ENCODE measurements at regions not wholly inside any gene's neighbourhood (a gene's known extent, or its start where the extent isn't known, plus 50 kb on each side); places are given as distances from the start of the nearest gene placed in this dataset.
"Not testable (repeated sequence)": the region's sequence is repeated elsewhere in the genome, so short reads cannot be mapped to it uniquely, and the experiment has no call there.

GRCh38 chr22:25449781-25450317, 114.6 kb upstream of the GRK3 start:
- no peak for DNase-seq (ENCODE audit: extremely low read depth in 1 of 2, low read depth in 1 of 2)

- no peak for DNase-seq (ENCODE audit: extremely low read depth in 1 of 2, low read depth in 1 of 2)
Measured at GRCh38 chr22:25451480-25452114, 112.9 kb upstream of the GRK3 start.

DNA sequence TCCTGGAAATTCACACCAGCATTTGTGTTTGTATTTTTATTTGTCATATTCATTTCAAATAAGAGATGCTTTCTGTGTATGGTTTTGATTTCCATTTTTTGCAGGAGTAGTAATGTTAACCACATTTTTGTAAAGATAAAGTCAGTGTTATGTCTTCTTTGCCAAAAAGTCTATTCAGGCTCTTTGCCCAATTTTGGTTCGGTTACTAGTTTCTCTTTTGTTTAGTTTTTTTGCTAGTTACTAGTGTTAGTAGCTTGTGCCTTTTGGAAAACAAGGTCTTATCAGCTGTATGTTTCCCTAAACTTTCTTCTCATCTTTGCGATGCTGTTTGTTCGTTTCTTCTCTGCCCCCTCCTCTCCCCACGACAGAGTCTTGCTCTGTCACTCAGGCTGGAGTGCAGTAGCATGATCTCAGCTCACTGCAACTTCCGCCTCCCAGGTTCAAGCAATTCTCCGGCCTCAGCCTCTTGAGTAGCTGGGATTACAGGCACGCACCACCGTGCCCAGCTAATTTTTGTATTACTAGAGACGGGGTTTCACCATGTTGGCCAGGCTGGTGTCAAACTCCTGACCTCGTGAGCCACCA, 112.3 kb upstream of the GRK3 start:
- DNase-seq (ENCODE audit: extremely low read depth in 1 of 2, low read depth in 1 of 2), result no peak

DNA sequence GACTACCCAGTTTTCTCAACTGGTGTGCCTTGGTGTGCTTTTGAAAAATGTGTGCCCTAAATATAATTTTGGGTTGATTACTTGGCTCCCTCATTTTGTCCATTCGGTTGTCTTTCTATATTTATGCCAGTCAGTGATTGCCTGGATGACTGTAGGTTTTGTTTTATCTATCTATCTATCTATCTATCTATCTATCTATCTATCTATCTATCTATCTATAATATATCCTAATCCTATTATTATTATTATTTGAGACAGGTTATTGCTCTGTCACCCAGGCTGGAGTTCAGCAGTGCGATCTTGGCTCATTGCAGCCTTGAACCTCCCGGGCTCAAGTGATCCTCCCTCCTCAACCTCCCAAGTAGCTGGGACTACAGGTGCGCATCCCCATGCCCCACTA, 111.4 kb upstream of the GRK3 start:
- DNase-seq (ENCODE audit: extremely low read depth in 1 of 2, low read depth in 1 of 2), result no peak

DNA sequence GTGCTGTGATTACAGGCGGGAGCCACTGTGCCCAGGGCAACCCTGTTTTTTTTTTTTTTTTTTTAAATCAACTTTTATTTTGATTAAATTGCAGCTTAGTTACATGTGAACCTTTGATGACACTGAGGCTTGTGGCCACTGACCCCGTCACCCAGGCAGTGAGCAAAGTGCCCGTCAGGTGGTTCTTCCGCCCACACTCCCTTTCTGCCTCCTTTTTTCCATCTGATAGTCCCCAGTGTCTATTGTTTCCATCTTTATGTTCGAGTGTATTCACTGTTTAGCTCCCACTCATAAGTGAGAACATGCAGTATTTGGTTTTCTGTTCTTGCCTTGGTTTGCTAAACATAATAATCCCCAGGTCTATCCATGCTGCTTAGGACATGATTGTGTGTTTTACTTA, 110.9 kb upstream of the GRK3 start:
- peak in 1 of 2 donors; percentile 45 for DNase-seq (ENCODE audit: extremely low read depth in 1 of 2, low read depth in 1 of 2)

GRCh38 chr22:25456300-25457043, 108.0 kb upstream of the GRK3 start:
- not testable (repeated sequence) for DNase-seq (ENCODE audit: extremely low read depth in 1 of 2, low read depth in 1 of 2)

- not testable (repeated sequence) for DNase-seq (ENCODE audit: extremely low read depth in 1 of 2, low read depth in 1 of 2)
Measured at GRCh38 chr22:25458631-25459030, 105.8 kb upstream of the GRK3 start.

DNA sequence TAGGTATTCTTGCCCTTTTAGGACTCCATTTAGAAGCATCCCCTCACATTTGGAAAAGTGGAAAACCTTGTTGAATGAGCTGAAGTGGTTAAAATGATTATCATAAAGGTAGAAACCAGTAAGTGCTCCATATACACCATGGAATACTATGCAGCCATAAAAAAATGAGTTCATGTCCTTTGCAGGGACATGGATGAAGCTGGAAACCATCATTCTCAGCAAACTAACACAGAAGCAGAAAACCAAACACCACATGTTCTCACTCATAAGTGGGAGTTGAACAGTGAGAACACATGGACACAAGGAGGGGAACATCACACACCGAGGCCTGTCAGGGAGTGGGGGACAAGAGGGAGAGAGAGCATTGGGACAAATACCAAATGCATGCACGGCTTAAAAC, 103.8 kb upstream of the GRK3 start:
- DNase-seq (ENCODE audit: extremely low read depth in 1 of 2, low read depth in 1 of 2), result not testable (repeated sequence)

DNA sequence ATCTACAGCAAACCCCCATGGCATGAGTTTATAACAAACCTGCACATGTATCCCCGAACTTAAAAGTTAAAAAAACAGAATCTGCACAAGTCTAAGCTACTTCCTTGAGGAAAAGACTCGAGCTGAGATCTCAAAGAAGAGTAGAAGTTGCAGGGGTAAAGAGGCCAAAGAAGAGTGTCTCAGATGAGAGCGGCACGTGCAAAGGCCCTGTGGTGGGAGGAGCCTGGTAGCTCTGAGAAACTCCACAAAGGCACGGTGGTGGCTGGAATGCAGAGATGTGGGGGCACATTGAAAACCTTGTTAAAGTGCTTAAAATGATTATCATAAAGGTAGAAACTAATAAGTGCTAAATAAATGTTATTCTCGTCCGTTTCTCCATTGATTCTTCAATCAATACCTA, 103.2 kb upstream of the GRK3 start:
- no peak for DNase-seq (ENCODE audit: extremely low read depth in 1 of 2, low read depth in 1 of 2)

GRCh38 chr22:25462474-25463346, 101.8 kb upstream of the GRK3 start:
- DNase-seq (ENCODE audit: extremely low read depth in 1 of 2, low read depth in 1 of 2), result peak; percentile 45 to 50

- not testable (repeated sequence) for DNase-seq (ENCODE audit: extremely low read depth in 1 of 2, low read depth in 1 of 2)
Measured at GRCh38 chr22:25463347-25463628, 101.2 kb upstream of the GRK3 start.

GRCh38 chr22:25464326-25464725, 100.1 kb upstream of the GRK3 start:
- DNase-seq (ENCODE audit: extremely low read depth in 1 of 2, low read depth in 1 of 2), result not testable (repeated sequence)

GRCh38 chr22:25465949-25466348, 98.5 kb upstream of the GRK3 start:
- DNase-seq (ENCODE audit: extremely low read depth in 1 of 2, low read depth in 1 of 2), result no peak

GRCh38 chr22:25472382-25472781, 92.1 kb upstream of the GRK3 start:
- DNase-seq (ENCODE audit: extremely low read depth in 1 of 2, low read depth in 1 of 2), result no peak

GRCh38 chr22:25475257-25476022, 89.0 kb upstream of the GRK3 start:
- DNase-seq (ENCODE audit: extremely low read depth in 1 of 2, low read depth in 1 of 2), result no peak

DNA sequence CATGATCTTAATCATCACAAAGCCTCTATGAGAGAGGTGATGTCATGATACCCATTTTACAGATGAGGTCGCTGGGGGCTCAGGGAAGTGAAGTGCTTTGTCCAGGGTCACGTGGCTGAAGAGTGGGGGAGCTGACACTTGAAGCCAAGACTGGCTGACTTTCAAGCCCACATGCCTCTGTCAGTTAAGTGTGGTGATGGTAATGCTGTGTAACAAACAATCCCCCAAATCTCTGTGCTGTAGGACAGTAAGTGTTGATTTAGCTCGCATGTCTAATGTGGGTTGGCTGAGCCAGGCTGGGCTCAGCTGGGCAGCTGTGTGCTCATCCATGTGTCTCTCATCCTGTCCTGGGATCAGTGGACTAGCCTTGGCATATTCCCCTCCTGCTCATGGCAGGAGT, 87.1 kb upstream of the GRK3 start:
- DNase-seq (ENCODE audit: extremely low read depth in 1 of 2, low read depth in 1 of 2), result no peak

- no peak for DNase-seq (ENCODE audit: extremely low read depth in 1 of 2, low read depth in 1 of 2)
Measured at GRCh38 chr22:25478111-25478510, 86.4 kb upstream of the GRK3 start.

DNA sequence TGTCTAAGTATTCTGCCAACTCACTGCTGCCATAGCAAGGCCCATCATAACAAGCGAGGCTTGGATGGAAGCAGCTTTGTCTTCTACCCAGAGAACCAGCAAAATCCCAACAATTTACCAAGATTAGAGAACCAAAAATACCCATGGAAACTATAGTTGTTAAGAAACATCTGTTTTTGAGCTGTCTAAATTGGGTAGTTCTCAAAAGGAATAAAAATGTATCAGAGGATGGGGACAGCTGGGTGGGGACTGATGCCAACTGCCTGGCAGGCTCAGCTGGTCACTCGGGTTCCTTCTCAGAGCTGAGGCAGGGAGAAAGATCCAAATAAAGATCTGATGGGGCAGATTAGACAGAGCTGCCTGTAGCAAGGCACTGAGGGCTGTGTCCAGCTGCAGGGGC, 85.9 kb upstream of the GRK3 start:
- no peak for DNase-seq (ENCODE audit: extremely low read depth in 1 of 2, low read depth in 1 of 2)

- DNase-seq (ENCODE audit: extremely low read depth in 1 of 2, low read depth in 1 of 2), result not testable (repeated sequence)
Measured at GRCh38 chr22:25480868-25481267, 83.6 kb upstream of the GRK3 start.

DNA sequence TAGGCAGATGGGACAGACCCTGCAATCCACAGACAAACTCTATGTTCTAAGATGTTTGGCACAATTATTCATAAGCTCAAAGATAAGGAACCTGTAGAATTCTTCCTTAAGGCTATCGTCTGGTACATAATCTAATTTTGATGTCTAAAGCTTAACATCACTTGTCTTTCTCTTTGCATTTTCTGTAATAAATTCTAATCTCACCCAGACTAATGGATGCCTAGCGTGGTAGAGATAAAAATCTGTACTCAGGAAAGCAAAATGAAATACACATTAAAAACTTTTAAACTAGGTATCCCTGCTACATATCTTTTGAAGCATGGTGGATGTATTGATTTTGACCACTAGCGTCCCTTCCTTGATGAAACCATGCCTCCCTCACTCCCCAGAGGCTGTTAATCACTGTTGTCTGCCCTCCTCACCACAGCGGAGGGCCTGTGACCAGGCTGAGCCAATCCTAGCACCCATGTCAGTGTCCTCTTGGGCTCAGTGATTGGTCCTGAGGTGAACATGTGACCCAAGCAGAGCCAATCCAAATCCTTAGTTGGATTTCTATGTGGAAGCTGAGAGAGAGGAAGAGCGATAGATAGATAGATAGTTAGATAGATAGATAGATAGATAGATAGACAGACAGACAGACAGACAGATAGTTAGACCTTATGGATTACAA, 82.2 kb upstream of the GRK3 start:
- no peak for DNase-seq (ENCODE audit: extremely low read depth in 1 of 2, low read depth in 1 of 2)

All from stimulated activated CD8-positive, alpha-beta memory T cell treated with anti-CD3 and anti-CD28 coated beads, Interleukin-7, amount 100 ng/mL, for 48 hours (primary cell).